Hematopoietic multipotent progenitor cell treated with erythropoietin and hydrocortisone succinate and interleukin-3 and kit ligand, for 8 days (in vitro differentiated cells): ENCODE measurements at regions not wholly inside any gene's neighbourhood (a gene's known extent, or its start where the extent isn't known, plus 50 kb on each side); places are given as distances from the start of the nearest gene placed in this dataset.
"Not testable (repeated sequence)": the region's sequence is repeated elsewhere in the genome, so short reads cannot be mapped to it uniquely, and the experiment has no call there.

Experiments used
- DNase-seq: peaks from one replicate; pipeline ENCODE4 v3.0.0-alpha.2; 2015

GRCh38 chr3:65030014-65030627 lies 342.3 kb upstream of the ADAMTS9 start:
- DNase-seq = no peak

- no peak for DNase-seq
These were observed 341.3 kb upstream of the ADAMTS9 start for GRCh38 chr3:65029130-65029529.

- DNase-seq = no peak
These were observed 340.2 kb upstream of the ADAMTS9 start for GRCh38 chr3:65028024-65028423.

GRCh38 chr3:65027335-65027734 lies 339.5 kb upstream of the ADAMTS9 start:
- DNase-seq = no peak

- no peak for DNase-seq
These were observed 338.4 kb upstream of the ADAMTS9 start for GRCh38 chr3:65026151-65026550.

- no peak for DNase-seq
These were observed 336.3 kb upstream of the ADAMTS9 start for GRCh38 chr3:65024148-65024547.

- DNase-seq = no peak
These were observed 332.7 kb upstream of the ADAMTS9 start for GRCh38 chr3:65020281-65021160.

GRCh38 chr3:65019443-65020055 lies 331.7 kb upstream of the ADAMTS9 start:
- DNase-seq = no peak

- DNase-seq = no peak
These were observed 331.0 kb upstream of the ADAMTS9 start for GRCh38 chr3:65018801-65019200.

GRCh38 chr3:65017359-65017758 lies 329.6 kb upstream of the ADAMTS9 start:
- no peak for DNase-seq

- no peak for DNase-seq
These were observed 327.9 kb upstream of the ADAMTS9 start for GRCh38 chr3:65015711-65016110.

GRCh38 chr3:65013053-65013452 lies 325.3 kb upstream of the ADAMTS9 start:
- DNase-seq = no peak

GRCh38 chr3:65006300-65006739 lies 318.5 kb upstream of the ADAMTS9 start:
- no peak for DNase-seq

- DNase-seq = no peak
These were observed 317.7 kb upstream of the ADAMTS9 start for GRCh38 chr3:65005486-65005885.

- no peak for DNase-seq
These were observed 317.0 kb upstream of the ADAMTS9 start for GRCh38 chr3:65004795-65005295.

GRCh38 chr3:65004306-65004705 lies 316.5 kb upstream of the ADAMTS9 start:
- no peak for DNase-seq

- not testable (repeated sequence) for DNase-seq
These were observed 313.3 kb upstream of the ADAMTS9 start for GRCh38 chr3:65001119-65001518.

- DNase-seq = no peak
These were observed 310.5 kb upstream of the ADAMTS9 start for GRCh38 chr3:64998317-64998716.

GRCh38 chr3:64995857-64996551 lies 308.2 kb upstream of the ADAMTS9 start:
- DNase-seq = no peak

- no peak for DNase-seq
These were observed 306.0 kb upstream of the ADAMTS9 start for GRCh38 chr3:64993781-64994180.

GRCh38 chr3:64992530-64993285 lies 304.9 kb upstream of the ADAMTS9 start:
- no peak for DNase-seq

- DNase-seq = no peak
These were observed 300.4 kb upstream of the ADAMTS9 start for GRCh38 chr3:64988188-64988587.
